A549 (cell line): ENCODE measurements at regions not wholly inside any gene's neighbourhood (a gene's known extent, or its start where the extent isn't known, plus 50 kb on each side); places are given as distances from the start of the nearest gene placed in this dataset.

Experiments
- BHLHE40 ChIP-seq: IDR thresholded peaks from 2 replicates; pipeline ENCODE4 v1.6.1; 2012; ENCODE audit warnings: low read depth, low read length, inconsistent platforms
- CBX8 ChIP-seq: fragments of 200-600 bp; sonication (generic); IDR thresholded peaks from 2 replicates; pipeline ENCODE4 v1.6.1; 2016
- CHD4 ChIP-seq: fragments of 200-600 bp; sonication (generic); IDR thresholded peaks from 2 replicates; pipeline ENCODE4 v1.6.1; 2016; ENCODE audit warnings: antibody characterized with exemption, mild to moderate bottlenecking, borderline replicate concordance
- CTCF ChIP-seq: fragments of >200 bp; sonication (Bioruptor Twin); formaldehyde crosslinking; IDR thresholded peaks from 3 replicates; pipeline ENCODE4 v1.5.1; 2016
- ELK1 ChIP-seq: fragments of 150-350 bp; IDR thresholded peaks from 2 replicates; pipeline ENCODE4 v1.6.1; 2014; ENCODE audit warnings: low read depth, mild to moderate bottlenecking, low read length
- EP300 ChIP-seq, 2 experiments: fragments of >200 bp; sonication (Bioruptor Twin); formaldehyde crosslinking; IDR thresholded peaks; 2 replicates in 1 of 2; 3 replicates in 1 of 2; pipeline ENCODE4 v1.6.1; 2016 to 2017
- ESRRA ChIP-seq: fragments of 150-350 bp; IDR thresholded peaks from 2 replicates; pipeline ENCODE4 v1.6.1; 2014; ENCODE audit warnings: mild to moderate bottlenecking, low read length, borderline replicate concordance
- HMGXB4 ChIP-seq: fragments of 250-450 bp; sonication (Bioruptor Pico); IDR thresholded peaks from 2 replicates; pipeline ENCODE4 v1.5.0; 2021; ENCODE audit warnings: mild to moderate bottlenecking, moderate library complexity, borderline replicate concordance
- KDM5A ChIP-seq: fragments of 200-600 bp; sonication (generic); IDR thresholded peaks from 2 replicates; pipeline ENCODE4 v1.6.1; 2016; ENCODE audit warnings: antibody characterized with exemption, mild to moderate bottlenecking
- MAFK ChIP-seq: fragments of 450-650 bp; IDR thresholded peaks from 2 replicates; pipeline ENCODE4 v1.6.1; 2014; ENCODE audit not compliant: partially characterized antibody
- MAX ChIP-seq: IDR thresholded peaks from 2 replicates; pipeline ENCODE4 v1.6.1; 2012
- POLR2A ChIP-seq: IDR thresholded peaks from 2 replicates; pipeline ENCODE4 v1.6.1; 2012; ENCODE audit warnings: mild to moderate bottlenecking, low read length
- SREBF2 ChIP-seq: fragments of 450-650 bp; IDR thresholded peaks from 2 replicates; pipeline ENCODE4 v1.6.1; 2014; ENCODE audit warnings: mild to moderate bottlenecking, moderate library complexity
- USF2 ChIP-seq: fragments of 450-650 bp; IDR thresholded peaks from 2 replicates; pipeline ENCODE4 v1.6.1; 2014; ENCODE audit warnings: antibody characterized with exemption

GRCh38 chr9:129469188-129469987, 151.5 kb downstream of the C9orf50 start:
- TF ChIP-seq USF2 (no peak), BHLHE40 (no peak), POLR2A (no peak), CTCF (no peak), CBX8 (no peak), EP300 (IDR thresholded peaks at IDR 0.05) (no peak), HMGXB4 (CRISPR knock-in tag) (no peak), MAX (no peak), CHD4 (no peak), ESRRA (no peak), KDM5A (no peak), ELK1 (no peak), SREBF2 (no peak), MAFK (peak; percentile 17)
